GM18505 (cell line): ENCODE measurements at regions not wholly inside any gene's neighbourhood (a gene's known extent, or its start where the extent isn't known, plus 50 kb on each side); places are given as distances from the start of the nearest gene placed in this dataset.

Experiments
- ATAC-seq: cut with Tn5 transposase; IDR thresholded peaks from one replicate; pipeline ENCODE4 v1.9.1; 2021; ENCODE audit not compliant: unreplicated experiment
- POLR2A ChIP-seq: IDR thresholded peaks from 4 replicates; pipeline ENCODE4 v1.6.1; 2011; ENCODE audit warnings: borderline replicate concordance; ENCODE audit not compliant: insufficient read depth, insufficient read length; ENCODE audit errors: extremely low read depth

DNA sequence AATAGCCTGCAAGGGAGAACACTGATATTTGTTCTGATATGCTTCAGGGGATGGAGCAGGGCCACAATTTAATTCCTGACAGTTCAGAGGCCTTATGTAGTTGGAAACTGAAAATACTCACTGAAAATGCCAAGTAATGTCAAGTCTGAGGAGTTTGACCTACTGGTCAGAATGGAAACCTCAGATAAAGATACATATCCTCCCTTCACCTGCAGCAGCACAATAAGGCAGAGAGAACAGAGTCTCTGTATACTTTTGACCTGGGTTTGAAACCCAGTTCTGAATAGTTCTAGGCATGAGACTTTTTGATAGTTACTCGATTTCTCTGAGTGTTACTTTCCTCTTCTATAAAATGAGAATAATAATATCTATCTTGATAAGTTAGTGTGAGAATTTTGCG, 65.8 kb upstream of the TRPC5 start:
- no peak for TF ChIP-seq POLR2A
- ATAC-seq = no peak

- ATAC-seq = no peak
- no peak for TF ChIP-seq POLR2A
Observed at GRCh38 chrX:112147206-112147605, 64.6 kb upstream of the TRPC5 start.

GRCh38 chrX:112137276-112137675, 54.7 kb upstream of the TRPC5 start:
- no peak for TF ChIP-seq POLR2A
- no peak for ATAC-seq
